Hepatocyte (in vitro differentiated cells): ENCODE measurements at regions not wholly inside any gene's neighbourhood (a gene's known extent, or its start where the extent isn't known, plus 50 kb on each side); places are given as distances from the start of the nearest gene placed in this dataset.

ENCODE experiments used
- DNase-seq: peaks from one replicate; pipeline ENCODE4 v3.0.0-alpha.2; 2016; ENCODE audit warnings: low spot score
- H2AFZ ChIP-seq: fragments of 200-600 bp; sonication (generic); 2 replicates; pipeline ENCODE4 v1.6.0; 2016; ENCODE audit warnings: antibody characterized with exemption, mild to moderate bottlenecking
- H3K27ac ChIP-seq: fragments of 200-600 bp; sonication (generic); 2 replicates; pipeline ENCODE4 v1.5.1; 2016; ENCODE audit warnings: mild to moderate bottlenecking
- H3K27me3 ChIP-seq: fragments of 200-600 bp; sonication (generic); 2 replicates; pipeline ENCODE4 v1.6.1; 2016
- H3K36me3 ChIP-seq: fragments of 200-600 bp; sonication (generic); replicated peaks from 2 replicates; pipeline ENCODE4 v1.5.1; 2016; ENCODE audit warnings: low read depth; ENCODE audit not compliant: insufficient read depth
- H3K4me1 ChIP-seq: fragments of 200-600 bp; sonication (generic); 2 replicates; pipeline ENCODE4 v1.5.1; 2016; ENCODE audit warnings: mild to moderate bottlenecking, moderate library complexity; ENCODE audit not compliant: insufficient read depth
- H3K4me2 ChIP-seq: fragments of 200-600 bp; sonication (generic); 2 replicates; pipeline ENCODE4 v1.6.0; 2016
- H3K4me3 ChIP-seq: fragments of 200-600 bp; sonication (generic); 2 replicates; pipeline ENCODE4 v1.5.1; 2016; ENCODE audit warnings: mild to moderate bottlenecking
- H3K79me2 ChIP-seq: fragments of 200-600 bp; sonication (generic); 2 replicates; pipeline ENCODE4 v1.6.0; 2017; ENCODE audit warnings: mild to moderate bottlenecking
- H3K9me2 ChIP-seq: fragments of 200-600 bp; sonication (generic); replicated peaks from 2 replicates; pipeline ENCODE4 v1.6.0; 2017; ENCODE audit warnings: mild to moderate bottlenecking; ENCODE audit not compliant: insufficient read depth
- H3K9me3 ChIP-seq: fragments of 200-600 bp; sonication (generic); 2 replicates; pipeline ENCODE4 v1.5.1; 2016; ENCODE audit warnings: low read depth, mild to moderate bottlenecking
- H4K20me1 ChIP-seq: fragments of 200-600 bp; sonication (generic); 2 replicates; pipeline ENCODE4 v1.6.0; 2016; ENCODE audit warnings: mild to moderate bottlenecking; ENCODE audit not compliant: insufficient read depth, poor library complexity, severe bottlenecking
- CTCF ChIP-seq: fragments of 200-600 bp; sonication (generic); IDR thresholded peaks from 2 replicates; pipeline ENCODE4 v1.5.1; 2016; ENCODE audit warnings: antibody characterized with exemption, mild to moderate bottlenecking; ENCODE audit not compliant: poor library complexity
- EZH2 ChIP-seq: fragments of 200-600 bp; sonication (generic); IDR thresholded peaks from 2 replicates; pipeline ENCODE4 v1.6.1; 2016; ENCODE audit warnings: antibody characterized with exemption, mild to moderate bottlenecking, borderline replicate concordance
- EZH2phosphoT487 ChIP-seq: fragments of 200-600 bp; sonication (generic); IDR thresholded peaks from one replicate; pipeline ENCODE4 v1.6.1; 2018; ENCODE audit warnings: antibody characterized with exemption, mild to moderate bottlenecking, low read depth, moderate library complexity; ENCODE audit not compliant: unreplicated experiment, severe bottlenecking
- WGBS: methylation state at CpG from one replicate; pipeline ENCODE4 v1.1.6; 2016; ENCODE audit warnings: low lambda C conversion rate; ENCODE audit errors: missing lambda C conversion rate; 5-methylcytosine and 5-hydroxymethylcytosine counted together

- Histone ChIP-seq H3K4me3 (no peak overlapping the region), H3K27me3 (no peaks in the 10 kb centered on the region), H3K36me3 (no peaks in the 10 kb centered on the region), H3K4me1 (no peaks in the 10 kb centered on the region), H3K79me2 (no peaks in the 10 kb centered on the region), H4K20me1 (no peaks in the 10 kb centered on the region), H3K9me2 (no peaks in the 10 kb centered on the region), H3K4me2 (no peak overlapping the region), H2AFZ (no peak overlapping the region), H3K27ac (no peak overlapping the region), H3K9me3 (no peaks in the 10 kb centered on the region)
- DNase-seq, result no peak
- WGBS, result 84% methylated on average over 3 of the region's 3 CpGs
- TF ChIP-seq CTCF, result no peak
- no peak for TF ChIP-seq EZH2phosphoT487
- TF ChIP-seq EZH2, result no peak
Observed at GRCh38 chr6:8664070-8664469, 228.7 kb upstream of the SLC35B3 start.

- TF ChIP-seq CTCF (no peak), EZH2 (no peak), EZH2phosphoT487 (no peak)
- DNase-seq, result no peak
- peaks cover 14% of the 10 kb centered on the region for H3K4me1 ChIP-seq
- H3K36me3 ChIP-seq, result no peaks in the 10 kb centered on the region
- no peak overlapping the region for H3K4me2 ChIP-seq
- 93% methylated on average over 6 of the region's 6 CpGs for WGBS
- no peaks in the 10 kb centered on the region for H3K27me3 ChIP-seq
- no peak overlapping the region for H2AFZ ChIP-seq
- no peaks in the 10 kb centered on the region for H3K9me3 ChIP-seq
- no peaks in the 10 kb centered on the region for H3K9me2 ChIP-seq
- no peaks in the 10 kb centered on the region for H4K20me1 ChIP-seq
- H3K79me2 ChIP-seq, result no peaks in the 10 kb centered on the region
- no peak overlapping the region for H3K4me3 ChIP-seq
- H3K27ac ChIP-seq, result no peak overlapping the region
Observed at GRCh38 chr6:8659404-8660189, 224.3 kb upstream of the SLC35B3 start.

- no peak overlapping the region for H3K27ac ChIP-seq
- no peak for DNase-seq
- no peak overlapping the region for H3K4me3 ChIP-seq
- H3K9me3 ChIP-seq, result no peaks in the 10 kb centered on the region
- H3K27me3 ChIP-seq, result no peaks in the 10 kb centered on the region
- TF ChIP-seq EZH2phosphoT487, result no peak
- no peaks in the 10 kb centered on the region for H3K79me2 ChIP-seq
- WGBS, result 51% methylated on average over 4 of the region's 4 CpGs
- no peaks in the 10 kb centered on the region for H3K9me2 ChIP-seq
- H4K20me1 ChIP-seq, result no peaks in the 10 kb centered on the region
- H3K4me2 ChIP-seq, result no peak overlapping the region
- peaks cover 14% of the 10 kb centered on the region for H3K4me1 ChIP-seq
- no peaks in the 10 kb centered on the region for H3K36me3 ChIP-seq
- H2AFZ ChIP-seq, result no peak overlapping the region
Observed at GRCh38 chr6:8658416-8658815, 223.1 kb upstream of the SLC35B3 start.

- Histone ChIP-seq H3K27me3 (no peaks in the 10 kb centered on the region), H3K79me2 (no peaks in the 10 kb centered on the region), H3K9me3 (no peaks in the 10 kb centered on the region), H3K4me2 (no peak overlapping the region), H3K36me3 (no peaks in the 10 kb centered on the region), H3K4me1 (peaks cover 14% of the 10 kb centered on the region), H4K20me1 (no peaks in the 10 kb centered on the region), H3K9me2 (no peaks in the 10 kb centered on the region), H3K27ac (no peak overlapping the region), H2AFZ (no peak overlapping the region), H3K4me3 (no peak overlapping the region)
- DNase-seq, result no peak
- no peak for TF ChIP-seq EZH2phosphoT487
Observed at GRCh38 chr6:8657522-8657921, 222.2 kb upstream of the SLC35B3 start.
